GM21529 (cell line): ENCODE measurements at regions not wholly inside any gene's neighbourhood (a gene's known extent, or its start where the extent isn't known, plus 50 kb on each side); places are given as distances from the start of the nearest gene placed in this dataset.

Experiments used
- ATAC-seq: cut with Tn5 transposase; IDR thresholded peaks from one replicate; pipeline ENCODE4 v1.9.1; 2021; ENCODE audit not compliant: unreplicated experiment

DNA sequence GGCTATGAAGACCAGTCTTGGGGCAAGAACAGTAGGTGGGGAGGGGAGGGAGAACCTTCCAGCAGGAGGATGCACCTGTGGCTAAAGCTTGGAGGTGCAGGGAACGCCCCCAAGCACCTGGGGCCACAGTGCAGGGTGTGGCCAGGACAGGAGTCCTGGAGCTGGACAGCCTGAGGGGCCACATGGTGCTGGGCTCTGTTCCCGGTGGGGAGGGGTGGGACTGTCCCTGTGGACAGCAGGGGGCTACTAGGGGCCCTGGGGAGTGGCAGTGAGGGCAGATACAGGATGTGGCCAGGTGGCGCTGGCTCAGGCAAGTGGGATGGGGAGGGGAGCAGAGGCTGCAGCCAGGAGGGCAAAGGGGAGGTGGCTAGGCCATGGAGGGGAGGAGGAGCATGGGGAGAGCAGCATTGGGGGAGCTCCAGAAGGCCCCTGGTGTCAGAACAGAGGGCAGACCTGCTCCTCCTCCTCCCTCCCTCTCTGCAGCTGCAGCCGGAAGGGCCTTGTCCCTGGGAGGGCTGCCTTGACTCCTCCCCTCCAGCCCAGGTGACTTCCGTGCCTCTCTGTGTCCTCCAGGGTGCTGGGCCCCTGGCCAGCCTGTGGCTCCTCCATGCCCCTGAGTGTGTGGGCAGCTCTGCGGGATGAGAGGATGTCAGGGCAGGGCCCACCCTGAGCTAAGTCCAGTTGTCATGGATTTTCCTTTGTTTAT, 68.4 kb upstream of the DLK1 start:
- ATAC-seq, result no peak

- ATAC-seq, result no peak
Measured at GRCh38 chr14:100659345-100660001, 67.2 kb upstream of the DLK1 start.

DNA sequence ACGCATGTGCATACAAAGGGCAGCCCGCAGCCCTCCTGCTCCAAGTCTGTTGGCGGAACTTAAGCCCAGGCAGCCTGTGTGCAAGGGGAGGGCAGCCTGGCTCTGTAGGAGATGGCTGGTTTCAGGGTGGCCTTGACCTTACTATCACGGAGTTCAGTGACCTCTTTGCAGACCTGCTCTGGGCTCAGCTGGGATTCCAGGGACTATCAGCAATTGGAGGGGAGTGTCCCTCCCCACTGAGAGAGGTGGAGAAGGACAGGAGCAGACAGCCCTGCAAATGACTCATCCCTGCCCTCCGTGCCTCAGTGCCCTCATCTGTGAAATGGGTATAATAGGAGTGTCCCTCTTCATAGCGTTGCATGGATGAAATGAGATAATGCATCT, 66.2 kb upstream of the DLK1 start:
- ATAC-seq, result no peak

DNA sequence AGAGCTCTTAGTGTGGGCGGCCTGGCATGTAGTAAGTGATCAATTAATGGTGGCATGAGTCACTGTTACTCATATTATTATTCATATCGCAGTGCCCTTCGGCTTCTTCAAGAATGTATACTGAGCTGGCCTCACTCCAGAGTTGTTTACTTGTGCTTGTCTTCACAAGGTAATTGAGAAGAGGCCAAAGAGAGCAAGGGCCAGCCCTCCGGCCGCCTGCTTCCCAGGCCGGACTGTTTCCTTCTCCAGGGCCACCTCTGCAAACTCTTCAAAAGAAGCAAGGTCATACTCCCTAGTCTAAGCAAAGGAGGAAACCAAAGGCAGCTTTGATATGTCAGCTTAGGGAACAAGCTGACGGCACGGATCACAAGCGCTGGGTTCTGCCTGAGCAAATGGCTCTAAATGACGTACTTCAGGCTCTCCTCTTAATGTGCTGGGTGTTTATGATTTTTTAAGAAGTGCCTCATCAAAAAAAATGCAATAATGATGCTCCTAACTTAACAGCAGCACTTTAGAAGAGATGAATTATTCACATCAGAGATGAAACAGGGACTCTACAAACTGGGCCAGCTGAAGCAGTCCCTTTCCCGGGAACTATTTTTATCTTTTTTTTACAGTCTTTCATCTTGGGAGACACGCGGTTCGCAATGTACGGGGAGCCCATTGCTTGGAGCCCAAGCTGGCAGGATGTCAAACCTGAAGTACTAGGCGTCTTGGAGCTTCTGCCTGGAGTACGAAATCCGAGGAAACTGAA, 65.6 kb upstream of the DLK1 start:
- no peak for ATAC-seq

DNA sequence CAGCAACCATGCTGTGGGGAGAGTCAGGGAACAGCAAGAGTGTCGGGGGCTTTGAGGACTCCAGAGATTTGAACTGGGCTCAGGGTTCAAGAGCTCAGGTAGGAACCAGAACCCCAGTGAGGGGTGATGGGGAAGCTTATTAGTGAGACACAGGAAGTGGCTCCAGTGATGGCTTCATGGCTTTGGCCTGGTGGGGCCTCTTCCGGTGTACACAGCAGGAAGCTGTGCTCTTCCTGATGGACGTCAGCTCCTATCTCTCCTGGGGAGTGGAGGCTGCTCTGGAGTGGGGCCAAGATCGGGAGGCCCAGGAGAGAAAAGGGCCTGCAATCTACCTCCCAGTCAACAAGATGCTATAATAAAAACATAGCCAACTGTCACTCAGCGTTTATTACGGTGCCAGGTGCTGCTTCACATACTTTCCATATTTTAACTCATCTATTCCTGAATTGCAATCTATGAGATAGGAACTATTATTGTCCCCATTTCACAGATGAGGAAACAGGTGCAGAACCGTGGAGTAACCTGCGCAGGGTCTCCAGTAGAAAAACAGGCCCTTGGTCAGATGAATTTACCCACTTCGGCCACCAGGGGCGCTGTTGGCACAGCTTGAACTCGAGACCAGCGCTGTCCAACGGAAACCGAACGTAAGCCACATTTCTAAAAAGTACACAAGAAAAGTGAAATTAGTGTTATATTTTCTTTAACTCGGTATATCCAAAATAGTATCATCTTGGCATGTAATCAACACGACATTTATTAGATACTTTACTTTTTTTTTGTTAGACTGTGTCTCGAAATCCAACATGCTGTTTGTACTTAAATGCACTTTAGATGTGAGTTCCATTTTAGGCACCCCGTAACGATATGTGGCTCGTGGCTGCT, 63.6 kb upstream of the DLK1 start:
- ATAC-seq, result no peak

- ATAC-seq, result no peak
Measured at GRCh38 chr14:100663761-100664052, 63.0 kb upstream of the DLK1 start.

DNA sequence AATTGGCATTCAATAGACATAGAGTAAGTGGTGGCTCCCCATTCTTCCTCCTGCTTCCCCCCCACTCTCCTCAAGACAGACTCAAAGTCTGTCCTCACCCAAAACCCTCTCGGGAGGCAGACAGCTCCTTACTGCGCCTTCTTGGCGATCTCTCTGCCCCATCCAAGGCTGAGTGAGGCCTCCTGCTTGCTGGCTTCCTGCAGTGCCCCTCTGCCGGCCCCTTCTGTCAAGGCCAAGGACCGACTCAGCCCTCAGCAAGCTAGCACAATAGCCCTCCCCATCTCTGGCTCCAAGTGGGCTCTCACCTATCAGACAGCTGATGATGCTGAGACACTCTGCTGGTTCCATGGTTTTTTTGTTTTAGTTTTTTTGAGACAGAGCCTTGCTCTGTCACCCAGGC, 62.5 kb upstream of the DLK1 start:
- ATAC-seq, result no peak

GRCh38 chr14:100664841-100665510, 61.7 kb upstream of the DLK1 start:
- ATAC-seq, result no peak

DNA sequence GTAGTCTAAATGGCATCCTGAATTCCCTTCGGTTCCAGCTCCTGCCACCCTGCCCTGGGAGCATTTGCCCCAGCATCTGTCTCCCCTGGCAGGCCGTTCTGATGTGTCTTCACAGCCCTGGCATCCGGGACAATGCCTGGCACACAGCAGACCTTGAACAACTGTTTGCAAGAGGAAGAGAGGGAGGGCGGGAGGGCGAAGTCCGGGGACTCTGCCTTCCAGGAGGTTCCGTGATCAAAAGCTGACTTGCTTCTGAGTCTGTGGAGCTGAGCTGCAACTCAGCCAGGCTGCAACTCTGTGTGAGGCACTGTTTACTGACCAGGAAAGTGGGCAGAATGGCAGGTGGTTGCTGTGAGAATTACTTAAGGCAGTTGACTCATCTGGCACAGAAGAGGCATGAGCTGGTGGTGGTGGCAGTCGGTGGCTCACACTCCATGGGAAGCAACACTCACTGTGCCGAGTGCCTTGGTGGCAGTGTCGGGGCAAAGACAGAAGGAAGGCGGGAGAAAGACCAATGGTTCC, 61.1 kb upstream of the DLK1 start:
- ATAC-seq, result no peak

DNA sequence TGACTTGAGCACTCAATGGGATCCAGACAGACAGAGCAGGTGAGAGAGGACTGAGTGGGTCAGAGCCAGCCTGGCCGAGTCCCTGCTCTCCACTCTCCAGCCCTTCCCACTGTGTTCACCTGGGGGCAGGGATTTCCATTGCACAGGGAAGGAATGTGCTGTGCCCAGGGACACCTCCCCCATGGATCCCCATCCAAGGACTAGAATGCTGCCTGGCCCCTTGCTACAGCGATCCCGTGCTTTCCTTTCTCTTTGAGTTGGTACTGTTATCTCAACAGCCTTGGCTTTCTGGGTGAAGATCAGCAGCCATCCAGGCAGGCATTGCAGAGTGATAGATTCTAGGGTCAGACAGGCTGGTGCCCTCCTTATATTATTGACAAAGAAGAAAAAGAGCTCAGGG, 60.3 kb upstream of the DLK1 start:
- no peak for ATAC-seq

- no peak for ATAC-seq
Measured at GRCh38 chr14:100666851-100667250, 59.8 kb upstream of the DLK1 start.

GRCh38 chr14:100667656-100668055, 59.0 kb upstream of the DLK1 start:
- ATAC-seq, result no peak

DNA sequence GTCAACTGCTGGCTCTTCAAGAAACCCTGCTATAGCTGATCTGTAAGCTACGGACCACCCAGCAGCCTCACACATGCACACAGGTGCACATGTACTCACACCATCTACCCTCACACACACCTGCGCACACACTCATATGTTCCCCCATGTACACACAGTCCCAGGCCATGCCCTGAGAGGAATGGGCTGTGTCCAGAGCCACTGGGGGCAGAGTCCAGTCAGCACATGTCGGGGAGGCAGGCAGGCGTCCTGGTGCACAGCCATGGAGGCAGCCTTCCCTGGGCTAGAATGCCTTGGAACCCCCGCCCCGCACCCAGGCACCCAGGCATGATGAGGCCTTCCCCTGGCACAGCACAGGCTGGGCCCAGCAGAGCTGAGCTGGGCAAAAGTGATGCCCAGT, 58.3 kb upstream of the DLK1 start:
- ATAC-seq, result no peak

DNA sequence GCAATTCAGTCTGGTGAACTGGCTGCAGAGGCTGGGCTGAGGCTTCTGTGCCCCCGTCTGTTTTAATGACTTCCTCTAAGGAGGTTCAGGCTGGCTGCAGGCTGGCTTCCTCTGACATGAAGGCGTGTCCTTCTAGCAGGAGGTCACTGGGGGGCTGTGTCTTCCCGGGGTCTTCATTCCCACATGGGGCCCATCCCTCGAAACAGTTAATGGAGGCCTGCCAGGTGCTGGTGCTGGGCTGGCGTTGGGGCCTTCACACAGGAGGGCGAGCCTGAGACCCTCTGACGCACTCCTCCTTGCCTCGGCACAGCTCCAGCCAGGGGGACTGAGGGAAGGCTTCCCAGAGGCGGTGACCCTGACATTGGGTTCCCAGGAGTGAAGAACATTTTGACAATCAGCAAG, 57.7 kb upstream of the DLK1 start:
- ATAC-seq, result no peak

- no peak for ATAC-seq
Measured at GRCh38 chr14:100669468-100669867, 57.2 kb upstream of the DLK1 start.

DNA sequence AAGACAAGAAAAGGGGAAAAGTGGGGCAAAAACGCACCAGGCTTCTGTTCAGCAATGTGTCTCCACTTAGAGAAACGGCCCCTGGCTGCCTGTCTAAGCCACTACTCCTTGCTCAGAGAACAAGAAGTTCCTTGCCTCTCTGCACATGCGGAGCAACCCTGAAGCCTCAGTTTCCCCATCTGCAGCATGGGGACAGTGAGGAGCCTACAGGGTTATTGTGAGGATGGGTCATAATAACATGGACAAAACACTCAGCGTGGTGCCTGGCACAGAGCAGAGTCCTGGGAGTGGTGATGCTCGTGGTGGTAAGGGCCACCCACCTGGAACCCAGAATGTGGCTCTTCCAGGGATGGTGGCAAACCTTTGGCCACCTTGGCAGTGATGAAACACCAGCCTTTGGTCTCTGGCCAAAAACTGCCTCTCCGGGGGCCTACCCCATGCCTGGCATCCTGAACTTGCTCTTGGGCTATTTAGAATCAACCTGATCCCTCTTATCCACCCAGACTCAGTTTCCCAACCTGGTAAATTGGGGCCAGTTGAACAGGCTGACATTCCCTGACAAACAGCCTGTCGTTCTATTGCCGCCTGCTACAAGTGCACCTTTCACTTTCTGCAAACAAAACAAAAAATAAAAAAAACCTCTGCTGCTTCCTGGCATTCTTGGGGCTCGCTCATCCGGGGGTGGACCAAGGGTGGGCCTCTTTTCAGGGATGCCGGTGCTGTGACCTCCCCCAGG, 56.5 kb upstream of the DLK1 start:
- no peak for ATAC-seq

DNA sequence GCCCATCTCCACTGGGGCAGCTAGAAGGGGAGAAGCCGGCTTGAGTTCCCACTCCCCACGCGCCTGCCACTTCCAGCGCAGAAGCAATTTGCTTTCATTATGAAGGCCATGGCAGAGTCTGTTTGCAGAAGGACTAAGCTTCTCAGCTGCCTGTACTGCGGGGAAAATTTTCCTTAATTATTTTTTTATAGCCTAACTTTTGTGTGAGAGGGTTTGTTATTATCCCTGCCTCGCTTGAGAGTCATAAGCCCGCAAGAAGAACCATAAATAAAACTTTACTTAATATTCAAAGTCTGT, 56.0 kb upstream of the DLK1 start:
- no peak for ATAC-seq

DNA sequence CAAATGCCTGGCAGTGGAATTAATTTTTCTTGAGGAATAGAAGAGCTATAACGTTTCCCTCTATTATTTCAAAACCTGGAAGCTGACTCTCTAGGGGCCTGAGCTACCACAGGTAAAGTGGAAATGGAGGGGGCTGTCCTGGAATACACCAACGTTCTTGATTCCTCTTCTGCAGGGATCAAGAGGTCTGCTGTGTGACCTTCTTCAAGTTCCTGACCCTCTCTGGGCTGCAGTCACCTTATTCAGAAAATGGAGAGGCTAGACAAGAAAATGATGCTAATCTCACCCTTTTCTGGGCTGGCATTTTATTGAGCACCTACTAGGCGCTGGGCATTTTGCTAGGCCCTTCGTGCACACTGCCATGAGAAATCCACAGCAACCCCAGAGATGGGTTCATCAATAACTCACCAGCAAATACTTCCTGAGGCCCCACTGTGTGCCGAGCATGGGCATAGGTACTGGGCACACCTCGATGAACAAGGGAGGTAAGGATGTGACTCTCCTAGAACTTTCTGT, 55.2 kb upstream of the DLK1 start:
- ATAC-seq, result no peak

- no peak for ATAC-seq
Measured at GRCh38 chr14:100671906-100672305, 54.8 kb upstream of the DLK1 start.
